Activated CD8-positive, alpha-beta memory T cell treated with anti-CD3 and anti-CD28 coated beads, Interleukin-2, amount 50 U/mL, for 24 hours (primary cell): ENCODE measurements at regions not wholly inside any gene's neighbourhood (a gene's known extent, or its start where the extent isn't known, plus 50 kb on each side); places are given as distances from the start of the nearest gene placed in this dataset.
"Not testable (repeated sequence)": the region's sequence is repeated elsewhere in the genome, so short reads cannot be mapped to it uniquely, and the experiment has no call there.

ENCODE experiments used
- DNase-seq: peaks from one replicate; pipeline ENCODE4 v3.0.0-alpha.2; 2020; ENCODE audit errors: extremely low read depth

GRCh38 chr1:206404309-206405027 is 65.8 kb upstream of the IKBKE start:
- not testable (repeated sequence) for DNase-seq

DNA sequence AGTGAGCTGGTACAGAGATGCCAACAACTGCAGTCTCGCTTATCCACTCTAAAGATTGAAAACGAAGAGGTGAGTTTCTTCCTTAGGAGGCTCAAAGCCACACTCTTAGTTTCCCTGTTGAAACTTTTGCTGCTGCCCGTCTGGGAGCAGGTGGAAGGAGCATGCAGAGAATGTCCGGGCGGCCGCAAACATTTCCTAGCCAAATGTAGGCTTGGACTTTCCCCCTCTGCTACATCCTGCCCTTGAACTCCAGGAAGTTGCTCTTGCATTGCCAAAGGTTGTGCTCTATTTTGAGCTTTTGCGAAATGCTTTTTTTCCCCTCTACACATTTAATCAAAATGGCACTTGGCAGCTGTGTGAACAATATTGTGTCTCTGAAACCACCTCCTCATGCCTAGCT is 65.0 kb upstream of the IKBKE start:
- DNase-seq: not testable (repeated sequence)

DNA sequence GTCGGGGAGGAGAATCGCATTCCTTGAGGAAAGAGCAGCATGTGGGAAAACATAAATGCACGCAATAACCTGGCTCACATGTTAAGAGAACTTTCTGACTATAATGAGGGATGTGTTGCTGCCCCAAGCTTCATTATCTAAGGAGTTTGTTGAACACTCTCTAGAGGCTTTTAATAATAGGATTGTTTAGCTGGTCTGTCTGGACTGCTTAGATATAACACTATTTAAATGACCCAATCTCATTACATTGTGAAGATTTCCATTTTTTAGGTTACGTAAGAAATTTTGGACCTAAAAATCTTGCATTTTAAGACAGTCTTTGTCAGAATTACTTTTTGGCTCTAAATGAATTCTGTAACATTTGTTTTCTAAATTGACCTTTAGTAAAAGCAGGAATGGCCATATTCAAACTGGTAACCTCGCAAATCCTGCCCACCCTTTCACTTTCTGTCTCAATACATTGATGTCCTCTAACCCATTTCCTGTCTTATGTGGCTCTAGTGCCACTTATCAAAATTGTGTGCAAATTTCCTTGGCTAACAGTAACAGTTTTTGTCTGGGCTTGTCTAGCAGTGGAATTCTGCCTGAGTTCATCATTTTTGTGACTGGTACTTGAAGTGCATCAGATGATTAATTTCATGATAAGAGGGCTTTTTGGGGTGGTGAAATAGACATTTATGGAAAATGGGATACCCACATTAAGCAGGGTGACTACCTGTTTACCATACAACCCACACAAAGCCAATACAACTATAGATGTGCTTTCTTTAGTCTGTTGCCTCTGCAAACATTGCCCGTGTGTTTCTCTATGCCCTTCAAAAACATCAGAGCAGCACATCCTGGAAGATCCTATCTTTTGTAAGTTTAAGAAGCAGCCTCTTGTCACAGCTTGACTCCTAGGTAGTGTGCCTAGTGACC is 61.6 kb upstream of the IKBKE start:
- DNase-seq: not testable (repeated sequence)

GRCh38 chr1:206411321-206411720 is 59.0 kb upstream of the IKBKE start:
- DNase-seq: no peak

GRCh38 chr1:206415942-206416341 is 54.3 kb upstream of the IKBKE start:
- DNase-seq: no peak

- DNase-seq: no peak
These were observed 52.3 kb upstream of the IKBKE start for GRCh38 chr1:206417774-206418614.

GRCh38 chr1:206419250-206419649 is 51.0 kb upstream of the IKBKE start:
- no peak for DNase-seq

DNA sequence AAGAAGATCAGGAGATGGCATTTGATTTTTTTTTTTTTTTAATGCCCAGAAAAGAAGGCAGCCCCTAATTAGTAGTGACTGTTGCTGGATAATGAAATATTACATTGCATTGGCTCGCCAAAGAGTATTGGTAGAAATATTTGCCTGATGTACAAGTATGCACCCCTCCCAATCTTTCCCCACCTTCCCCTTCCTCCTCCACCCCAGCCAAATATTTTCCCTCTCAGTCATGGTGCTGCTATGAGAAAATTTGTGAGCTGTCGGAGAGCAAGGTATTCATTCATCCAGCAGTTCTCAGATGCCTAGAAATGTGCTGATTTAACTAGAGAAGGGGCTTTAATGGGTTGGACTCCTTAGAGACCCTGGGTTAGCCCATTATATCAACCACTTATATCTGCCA is 50.5 kb upstream of the IKBKE start:
- no peak for DNase-seq

GRCh38 chr1:206420471-206420870 is 49.8 kb upstream of the IKBKE start:
- DNase-seq: no peak
